BJ (cell line): ENCODE measurements at regions not wholly inside any gene's neighbourhood (a gene's known extent, or its start where the extent isn't known, plus 50 kb on each side); places are given as distances from the start of the nearest gene placed in this dataset.

Experiments used
- CTCF ChIA-PET: fragments of 350-600 bp; formaldehyde crosslinking; extraction: SDS; loops from one replicate; lab custom pipeline; 2021; ENCODE audit warnings: antibody characterized with exemption, inconsistent platforms; lab: Yijun Ruan, JAX
- POLR2A ChIA-PET: fragments of 300-600 bp; sonication (Branson Sonifier 250); formaldehyde crosslinking; extraction: SDS; loops from one replicate; lab custom pipeline; 2021; ENCODE audit warnings: antibody characterized with exemption; lab: Charles Lee
- DNase-seq: peaks from one replicate; pipeline ENCODE4 v3.0.0-alpha.2; 2011; ENCODE audit warnings: low read depth
- H3K27me3 ChIP-seq: 2 replicates; pipeline ENCODE4 v1.6.0; 2011; ENCODE audit warnings: low read length; ENCODE audit not compliant: control insufficient read depth, insufficient read depth
- H3K36me3 ChIP-seq: 2 replicates; pipeline ENCODE4 v1.5.1; 2011; ENCODE audit warnings: low read length; ENCODE audit not compliant: control insufficient read depth, insufficient read depth
- H3K4me3 ChIP-seq: 2 replicates; pipeline ENCODE4 v1.5.1; 2011; ENCODE audit warnings: low read depth, mild to moderate bottlenecking, control low read depth, low read length
- TF ChIP-seq, protein P1 (sequence below): IDR thresholded peaks from 2 replicates; pipeline ENCODE4 v1.5.1; 2011; ENCODE audit warnings: low read depth, mild to moderate bottlenecking, control low read depth, inconsistent platforms, low read length, moderate library complexity; ENCODE audit not compliant: insufficient read depth

DNA sequence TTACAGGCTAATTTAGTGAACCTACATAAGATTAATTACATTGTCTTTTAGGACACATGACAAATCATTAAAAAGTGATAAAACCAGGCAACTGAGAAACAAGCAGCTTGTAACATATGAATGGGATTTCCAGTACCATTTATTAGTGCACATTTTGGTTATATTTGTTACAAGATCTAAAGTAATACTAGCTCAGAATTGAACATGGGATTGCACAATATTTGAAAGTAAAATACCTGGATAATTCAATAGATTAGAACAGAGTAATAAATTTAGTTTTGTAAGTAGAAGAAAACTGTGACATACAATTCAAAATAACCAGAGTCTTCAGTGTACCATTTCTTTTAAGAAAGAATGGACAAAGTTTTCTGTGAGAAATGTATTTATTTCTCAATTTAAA, 1400.7 kb upstream of the ACVR2A start:
- CTCF ChIA-PET, result no interaction called here
- TF ChIP-seq, protein P1, sequence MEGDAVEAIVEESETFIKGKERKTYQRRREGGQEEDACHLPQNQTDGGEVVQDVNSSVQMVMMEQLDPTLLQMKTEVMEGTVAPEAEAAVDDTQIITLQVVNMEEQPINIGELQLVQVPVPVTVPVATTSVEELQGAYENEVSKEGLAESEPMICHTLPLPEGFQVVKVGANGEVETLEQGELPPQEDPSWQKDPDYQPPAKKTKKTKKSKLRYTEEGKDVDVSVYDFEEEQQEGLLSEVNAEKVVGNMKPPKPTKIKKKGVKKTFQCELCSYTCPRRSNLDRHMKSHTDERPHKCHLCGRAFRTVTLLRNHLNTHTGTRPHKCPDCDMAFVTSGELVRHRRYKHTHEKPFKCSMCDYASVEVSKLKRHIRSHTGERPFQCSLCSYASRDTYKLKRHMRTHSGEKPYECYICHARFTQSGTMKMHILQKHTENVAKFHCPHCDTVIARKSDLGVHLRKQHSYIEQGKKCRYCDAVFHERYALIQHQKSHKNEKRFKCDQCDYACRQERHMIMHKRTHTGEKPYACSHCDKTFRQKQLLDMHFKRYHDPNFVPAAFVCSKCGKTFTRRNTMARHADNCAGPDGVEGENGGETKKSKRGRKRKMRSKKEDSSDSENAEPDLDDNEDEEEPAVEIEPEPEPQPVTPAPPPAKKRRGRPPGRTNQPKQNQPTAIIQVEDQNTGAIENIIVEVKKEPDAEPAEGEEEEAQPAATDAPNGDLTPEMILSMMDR, result no peak
- H3K27me3 ChIP-seq, result no peaks in the 10 kb centered on the region

DNA sequence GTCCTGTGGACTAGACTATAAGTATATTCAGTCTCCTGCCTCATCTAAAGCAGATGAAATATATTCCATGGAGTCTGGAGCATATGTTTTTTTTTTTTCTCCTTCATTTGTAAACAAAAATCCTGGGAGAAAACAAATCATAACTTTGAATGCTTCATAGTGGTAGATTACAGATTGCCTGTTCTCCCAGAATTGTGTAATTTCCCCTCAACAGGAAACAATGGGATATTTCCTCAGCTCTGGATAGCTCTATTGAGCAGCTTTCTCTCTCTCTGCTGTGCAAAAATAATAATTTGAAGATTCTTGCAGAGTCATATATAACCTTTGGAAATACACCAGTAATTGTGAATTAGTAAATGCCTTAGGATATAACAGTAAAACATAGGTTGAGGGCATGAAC, 1406.6 kb upstream of the ACVR2A start:
- TF ChIP-seq, protein P1, result no peak
- ChIA-PET CTCF (no interaction called here), POLR2A (no interaction called here)
- no peaks in the 10 kb centered on the region for H3K36me3 ChIP-seq
- no peaks in the 10 kb centered on the region for H3K27me3 ChIP-seq
- H3K4me3 ChIP-seq, result no peak overlapping the region
- no peak for DNase-seq

More for the DNA sequence above, 1400.7 kb upstream of the ACVR2A start:
- no peaks in the 10 kb centered on the region for H3K36me3 ChIP-seq
- no peak for DNase-seq
- POLR2A ChIA-PET, result no interaction called here
- H3K4me3 ChIP-seq, result no peak overlapping the region

DNA sequence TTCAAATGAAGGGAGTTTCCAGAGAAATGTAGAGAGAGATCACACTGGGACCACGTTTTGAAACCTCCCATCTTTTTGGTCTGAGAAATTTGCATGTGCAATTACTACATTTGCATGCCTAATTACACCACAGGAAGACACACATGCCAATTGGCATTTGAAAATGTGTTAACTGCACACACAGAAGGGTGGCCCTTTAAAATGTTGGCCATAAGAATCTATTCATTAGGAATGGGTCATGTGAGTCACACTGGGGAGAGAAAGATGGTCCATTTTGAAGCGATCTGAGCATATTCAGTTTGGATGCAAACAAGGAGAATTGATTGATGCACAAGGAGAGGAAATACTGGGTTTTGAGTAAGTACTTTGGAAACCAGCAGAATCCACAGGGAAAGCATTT, 1407.1 kb upstream of the ACVR2A start:
- ChIA-PET CTCF (no interaction called here), POLR2A (no interaction called here)
- Histone ChIP-seq H3K36me3 (no peaks in the 10 kb centered on the region), H3K27me3 (no peaks in the 10 kb centered on the region), H3K4me3 (no peak overlapping the region)
- TF ChIP-seq, protein P1, result no peak
- no peak for DNase-seq

DNA sequence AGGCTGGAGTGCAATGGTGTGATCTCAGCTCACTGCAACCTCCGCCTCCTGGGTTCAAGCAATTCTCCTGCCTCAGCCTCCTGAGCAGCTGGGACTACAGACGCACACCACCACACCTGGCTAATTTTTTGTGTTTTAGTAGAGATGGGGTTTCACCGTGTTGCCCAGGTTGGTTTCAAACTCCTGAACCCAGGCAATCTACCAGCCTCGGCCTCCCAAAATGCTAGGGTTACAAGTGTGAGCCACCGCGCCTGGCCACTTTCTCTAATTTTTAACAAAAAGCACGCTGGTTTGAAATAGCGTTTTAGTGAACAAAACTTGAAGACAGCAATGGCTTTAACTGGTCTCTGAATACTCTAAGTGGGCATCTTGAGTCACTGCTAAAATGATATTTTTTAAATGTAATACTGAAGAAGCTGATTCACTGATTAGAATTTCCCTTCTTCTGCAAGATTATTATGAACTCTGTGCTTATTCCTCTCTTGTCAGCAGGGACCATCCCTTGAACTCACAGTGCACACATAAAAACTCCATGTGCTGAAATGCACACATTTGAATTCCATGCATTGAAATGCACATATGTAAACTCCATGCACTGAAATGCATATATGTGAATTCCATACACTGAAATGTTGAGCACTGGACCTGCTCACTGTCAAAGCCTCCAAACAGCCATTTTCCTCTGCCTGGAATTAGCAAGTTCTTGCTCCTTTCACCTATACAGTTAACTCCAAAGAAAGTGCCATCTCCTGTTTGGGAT, 1411.5 kb upstream of the ACVR2A start:
- H3K36me3 ChIP-seq, result no peaks in the 10 kb centered on the region
- ChIA-PET CTCF (no interaction called here), POLR2A (no interaction called here)
- TF ChIP-seq, protein P1, result no peak
- no peaks in the 10 kb centered on the region for H3K27me3 ChIP-seq
- no peak overlapping the region for H3K4me3 ChIP-seq
- DNase-seq, result no peak

DNA sequence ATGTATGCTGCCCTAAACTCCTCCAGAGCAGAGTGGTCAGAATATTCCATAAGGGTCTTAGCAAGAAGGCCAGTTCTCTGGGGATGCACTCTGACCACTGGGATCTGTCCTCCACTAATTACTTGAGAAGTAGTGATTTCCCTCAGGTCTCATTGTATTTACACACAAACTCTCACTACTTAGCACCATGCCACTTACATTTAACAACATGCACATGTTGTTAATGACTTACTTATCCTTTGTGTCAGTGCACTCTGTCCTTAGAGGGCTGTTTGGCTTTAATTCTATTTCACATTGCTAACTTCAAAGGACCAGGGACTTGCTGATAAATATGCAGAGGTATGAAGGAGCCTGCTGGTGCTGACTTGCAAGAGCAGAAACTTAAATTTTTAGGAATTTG, 1415.5 kb upstream of the ACVR2A start:
- Histone ChIP-seq H3K4me3 (no peak overlapping the region), H3K27me3 (no peaks in the 10 kb centered on the region), H3K36me3 (no peaks in the 10 kb centered on the region)
- ChIA-PET CTCF (no interaction called here), POLR2A (no interaction called here)
- DNase-seq, result no peak
- TF ChIP-seq, protein P1, result no peak
